Smooth muscle cell (in vitro differentiated cells): ENCODE measurements at regions not wholly inside any gene's neighbourhood (a gene's known extent, or its start where the extent isn't known, plus 50 kb on each side); places are given as distances from the start of the nearest gene placed in this dataset.

Experiments used
- DNase-seq: peaks from one replicate; lab custom pipeline; 2025; ENCODE audit not compliant: unreplicated experiment; lab: John Stamatoyannopoulos, UW
- H2AFZ ChIP-seq: fragments of 200-600 bp; sonication (generic); 2 replicates; pipeline ENCODE4 v1.6.0; 2016; ENCODE audit warnings: antibody characterized with exemption, low read depth, mild to moderate bottlenecking
- H3F3A ChIP-seq: fragments of 200-600 bp; sonication (generic); 2 replicates; pipeline ENCODE4 v1.6.0; 2017; ENCODE audit warnings: antibody characterized with exemption, low read depth
- H3K27ac ChIP-seq: fragments of 200-600 bp; sonication (generic); 2 replicates; pipeline ENCODE4 v1.5.1; 2016; ENCODE audit warnings: low read depth, mild to moderate bottlenecking
- H3K27me3 ChIP-seq: fragments of 200-600 bp; sonication (generic); 2 replicates; pipeline ENCODE4 v1.6.1; 2016; ENCODE audit warnings: low read depth, mild to moderate bottlenecking
- H3K36me3 ChIP-seq: fragments of 200-600 bp; sonication (generic); 2 replicates; pipeline ENCODE4 v1.5.1; 2016; ENCODE audit warnings: low read depth
- H3K4me1 ChIP-seq: fragments of 200-600 bp; sonication (generic); 2 replicates; pipeline ENCODE4 v1.5.1; 2016; ENCODE audit warnings: low read depth
- H3K4me2 ChIP-seq: fragments of 200-600 bp; sonication (generic); 2 replicates; pipeline ENCODE4 v1.6.0; 2016; ENCODE audit warnings: mild to moderate bottlenecking
- H3K4me3 ChIP-seq: fragments of 200-600 bp; sonication (generic); 2 replicates; pipeline ENCODE4 v1.5.1; 2016; ENCODE audit warnings: mild to moderate bottlenecking
- H3K79me2 ChIP-seq: fragments of 200-600 bp; sonication (generic); 2 replicates; pipeline ENCODE4 v1.6.0; 2016; ENCODE audit warnings: low read depth, mild to moderate bottlenecking
- H3K9ac ChIP-seq: fragments of 200-600 bp; sonication (generic); 2 replicates; pipeline ENCODE4 v1.6.0; 2016; ENCODE audit warnings: low read depth
- H3K9me3 ChIP-seq: fragments of 200-600 bp; sonication (generic); replicated peaks from 2 replicates; pipeline ENCODE4 v1.5.1; 2016; ENCODE audit warnings: low read depth
- H4K20me1 ChIP-seq: fragments of 200-600 bp; sonication (generic); 2 replicates; pipeline ENCODE4 v1.6.0; 2016; ENCODE audit warnings: low read depth
- CTCF ChIP-seq: fragments of 200-600 bp; sonication (generic); IDR thresholded peaks from 2 replicates; pipeline ENCODE4 v1.5.1; 2017; ENCODE audit warnings: borderline replicate concordance, mild to moderate bottlenecking, antibody characterized with exemption; ENCODE audit not compliant: insufficient read depth, poor library complexity, severe bottlenecking
- WGBS: methylation state at CpG from one replicate; pipeline ENCODE4 v1.1.7; 2016; ENCODE audit warnings: low lambda C conversion rate; 5-methylcytosine and 5-hydroxymethylcytosine counted together

- Histone ChIP-seq H3K4me2 (no peak overlapping the region), H3K9ac (no peak overlapping the region), H2AFZ (no peak overlapping the region), H3K27ac (no peak overlapping the region), H3F3A (no peaks in the 10 kb centered on the region), H4K20me1 (no peaks in the 10 kb centered on the region), H3K79me2 (no peaks in the 10 kb centered on the region), H3K27me3 (no peaks in the 10 kb centered on the region), H3K4me3 (no peak overlapping the region), H3K36me3 (no peaks in the 10 kb centered on the region), H3K4me1 (no peaks in the 10 kb centered on the region), H3K9me3 (no peaks in the 10 kb centered on the region)
- TF ChIP-seq CTCF = no peak
- DNase-seq = no peak
- 87% methylated on average over 6 of the region's 6 CpGs for WGBS
Observed at GRCh38 chr13:88217372-88217771, 546.2 kb downstream of the SLITRK5 start.

- DNase-seq = no peak
- no peak overlapping the region for H3K9ac ChIP-seq
- no peaks in the 10 kb centered on the region for H3K9me3 ChIP-seq
- no peaks in the 10 kb centered on the region for H3K36me3 ChIP-seq
- no peak overlapping the region for H2AFZ ChIP-seq
- H3K4me3 ChIP-seq = no peak overlapping the region
- WGBS = 98% methylated on average over 2 of the region's 2 CpGs
- no peak overlapping the region for H3K4me2 ChIP-seq
- no peaks in the 10 kb centered on the region for H4K20me1 ChIP-seq
- no peak overlapping the region for H3K27ac ChIP-seq
- no peaks in the 10 kb centered on the region for H3K79me2 ChIP-seq
- no peak for TF ChIP-seq CTCF
- no peaks in the 10 kb centered on the region for H3K27me3 ChIP-seq
- H3F3A ChIP-seq = no peaks in the 10 kb centered on the region
- no peaks in the 10 kb centered on the region for H3K4me1 ChIP-seq
Observed at GRCh38 chr13:88217883-88218282, 546.7 kb downstream of the SLITRK5 start.

GRCh38 chr13:88223958-88224357 lies 552.8 kb downstream of the SLITRK5 start:
- Histone ChIP-seq H2AFZ (no peak overlapping the region), H4K20me1 (no peaks in the 10 kb centered on the region), H3K27ac (no peak overlapping the region), H3K79me2 (no peaks in the 10 kb centered on the region), H3F3A (no peaks in the 10 kb centered on the region), H3K4me2 (no peak overlapping the region), H3K36me3 (no peaks in the 10 kb centered on the region), H3K4me1 (no peaks in the 10 kb centered on the region), H3K4me3 (no peak overlapping the region), H3K9ac (no peak overlapping the region), H3K9me3 (no peaks in the 10 kb centered on the region), H3K27me3 (no peaks in the 10 kb centered on the region)
- no peak for TF ChIP-seq CTCF
- 95% methylated on average over 7 of the region's 7 CpGs for WGBS
- DNase-seq = no peak

GRCh38 chr13:88235441-88235840 lies 564.3 kb downstream of the SLITRK5 start:
- H3K4me1 ChIP-seq = no peaks in the 10 kb centered on the region
- no peak overlapping the region for H3K4me2 ChIP-seq
- H4K20me1 ChIP-seq = no peaks in the 10 kb centered on the region
- no peak for TF ChIP-seq CTCF
- no peak for DNase-seq
- H3F3A ChIP-seq = no peaks in the 10 kb centered on the region
- no peaks in the 10 kb centered on the region for H3K27me3 ChIP-seq
- H3K4me3 ChIP-seq = no peak overlapping the region
- no peak overlapping the region for H3K27ac ChIP-seq
- H3K9me3 ChIP-seq = no peaks in the 10 kb centered on the region
- no peaks in the 10 kb centered on the region for H3K79me2 ChIP-seq
- no peak overlapping the region for H3K9ac ChIP-seq
- WGBS = 82% methylated on average over 2 of the region's 2 CpGs
- no peaks in the 10 kb centered on the region for H3K36me3 ChIP-seq
- no peak overlapping the region for H2AFZ ChIP-seq
